ENCODE measurements at regions not wholly inside any gene's neighbourhood (a gene's known extent, or its start where the extent isn't known, plus 50 kb on each side); places are given as distances from the start of the nearest gene placed in this dataset.

- Histone ChIP-seq H3K9ac (ENCODE audit: extremely low read depth, low read length, poor library complexity, severe bottlenecking) (no peak overlapping the region), H3K27ac (ENCODE audit: low read depth, low read length) (no peak overlapping the region), H3K4me3 (ENCODE audit: low read length) (no peak overlapping the region), H3K27me3 (ENCODE audit: control insufficient read depth, insufficient read depth, low read length, poor library complexity, severe bottlenecking) (no peaks in the 10 kb centered on the region), H3K4me1 (ENCODE audit: control insufficient read depth, insufficient read depth, low read length) (no peaks in the 10 kb centered on the region), H3K9me3 (ENCODE audit: control insufficient read depth, low read length) (no peaks in the 10 kb centered on the region), H3K36me3 (ENCODE audit: control insufficient read depth, insufficient read depth, low read length) (no peaks in the 10 kb centered on the region)
- H3K4me1 Mint-ChIP-seq = no peaks in the 10 kb centered on the region
- DNase-seq = no peak
- no peak overlapping the region for H3K27ac Mint-ChIP-seq
- TF ChIP-seq CTCF (conservative IDR thresholded peaks at IDR 0.05) = no peak
- no peaks in the 10 kb centered on the region for H3K27me3 Mint-ChIP-seq (ENCODE audit: insufficient read depth)
- H3K4me3 Mint-ChIP-seq = no peak overlapping the region
- no peaks in the 10 kb centered on the region for H3K9me3 Mint-ChIP-seq
- H3K36me3 Mint-ChIP-seq (ENCODE audit: low read depth) = no peaks in the 10 kb centered on the region
These were observed 1540.6 kb upstream of the GBE1 start for GRCh38 chr3:83302091-83302490.

DNA sequence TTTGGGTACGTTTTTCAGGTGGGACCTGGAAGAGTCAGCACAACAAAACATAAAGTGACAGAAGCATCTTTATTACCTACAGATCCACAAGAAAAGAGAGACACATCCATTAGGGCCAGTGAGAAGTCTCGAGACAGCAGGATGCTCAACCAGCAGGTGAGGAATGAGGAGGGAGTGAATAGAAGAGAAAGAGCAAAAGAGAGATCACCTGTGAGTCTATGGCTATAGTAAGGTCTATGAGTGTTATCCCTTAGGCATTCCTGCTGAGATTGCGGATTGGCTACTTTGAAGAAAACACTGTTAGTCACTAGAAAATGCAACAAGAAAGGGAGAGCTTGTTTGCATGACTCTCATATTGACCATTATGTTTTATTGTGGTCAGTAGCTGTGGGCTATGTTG, 1556.2 kb upstream of the GBE1 start:
- H3K9me3 ChIP-seq (ENCODE audit: control insufficient read depth, low read length) = no peaks in the 10 kb centered on the region
- WGBS, 2 experiments (ENCODE audit: insufficient coverage in 1 of 2, insufficient read length in 1 of 2) = 60 to 83% methylated on average over 1 to 3 of the region's 3 CpGs
- no peak overlapping the region for H3K4me3 ChIP-seq (ENCODE audit: low read length)
- H3K9ac ChIP-seq (ENCODE audit: extremely low read depth, low read length, poor library complexity, severe bottlenecking) = no peak overlapping the region
- Mint-ChIP-seq H3K4me1 (peaks cover 2% of the 10 kb centered on the region), H3K27me3 (ENCODE audit: insufficient read depth) (no peaks in the 10 kb centered on the region), H3K27ac (no peak overlapping the region), H3K9me3 (no peaks in the 10 kb centered on the region), H3K36me3 (ENCODE audit: low read depth) (no peaks in the 10 kb centered on the region), H3K4me3 (no peak overlapping the region)
- peak; percentile 49 for DNase-seq
- H3K27me3 ChIP-seq (ENCODE audit: control insufficient read depth, insufficient read depth, low read length, poor library complexity, severe bottlenecking) = no peaks in the 10 kb centered on the region
- H3K36me3 ChIP-seq (ENCODE audit: control insufficient read depth, insufficient read depth, low read length) = no peaks in the 10 kb centered on the region
- no peak for TF ChIP-seq CTCF (conservative IDR thresholded peaks at IDR 0.05)
- H3K4me1 ChIP-seq (ENCODE audit: control insufficient read depth, insufficient read depth, low read length) = no peaks in the 10 kb centered on the region
- H3K27ac ChIP-seq (ENCODE audit: low read depth, low read length) = no peak overlapping the region

GRCh38 chr3:83320726-83321125, 1559.3 kb upstream of the GBE1 start:
- no peak for TF ChIP-seq CTCF (conservative IDR thresholded peaks at IDR 0.05)
- Mint-ChIP-seq H3K4me3 (no peak overlapping the region), H3K9me3 (no peaks in the 10 kb centered on the region), H3K4me1 (peaks cover 2% of the 10 kb centered on the region), H3K27ac (no peak overlapping the region), H3K27me3 (ENCODE audit: insufficient read depth) (no peaks in the 10 kb centered on the region), H3K36me3 (ENCODE audit: low read depth) (no peaks in the 10 kb centered on the region)
- DNase-seq = no peak
- Histone ChIP-seq H3K9ac (ENCODE audit: extremely low read depth, low read length, poor library complexity, severe bottlenecking) (no peak overlapping the region), H3K4me3 (ENCODE audit: low read length) (no peak overlapping the region), H3K9me3 (ENCODE audit: control insufficient read depth, low read length) (no peaks in the 10 kb centered on the region), H3K27ac (ENCODE audit: low read depth, low read length) (no peak overlapping the region), H3K27me3 (ENCODE audit: control insufficient read depth, insufficient read depth, low read length, poor library complexity, severe bottlenecking) (no peaks in the 10 kb centered on the region), H3K36me3 (ENCODE audit: control insufficient read depth, insufficient read depth, low read length) (no peaks in the 10 kb centered on the region), H3K4me1 (ENCODE audit: control insufficient read depth, insufficient read depth, low read length) (no peaks in the 10 kb centered on the region)
